GM21825 (cell line): ENCODE measurements at regions not wholly inside any gene's neighbourhood (a gene's known extent, or its start where the extent isn't known, plus 50 kb on each side); places are given as distances from the start of the nearest gene placed in this dataset.
A peak's percentile ranks its signal among the peaks of the same experiment; 100 is the strongest.
"Not testable (repeated sequence)": the region's sequence is repeated elsewhere in the genome, so short reads cannot be mapped to it uniquely, and the experiment has no call there.

ENCODE experiments used
- ATAC-seq: cut with Tn5 transposase; IDR thresholded peaks from one replicate; pipeline ENCODE4 v1.9.1; 2021; ENCODE audit warnings: mild to moderate bottlenecking, moderate library complexity; ENCODE audit not compliant: unreplicated experiment

DNA sequence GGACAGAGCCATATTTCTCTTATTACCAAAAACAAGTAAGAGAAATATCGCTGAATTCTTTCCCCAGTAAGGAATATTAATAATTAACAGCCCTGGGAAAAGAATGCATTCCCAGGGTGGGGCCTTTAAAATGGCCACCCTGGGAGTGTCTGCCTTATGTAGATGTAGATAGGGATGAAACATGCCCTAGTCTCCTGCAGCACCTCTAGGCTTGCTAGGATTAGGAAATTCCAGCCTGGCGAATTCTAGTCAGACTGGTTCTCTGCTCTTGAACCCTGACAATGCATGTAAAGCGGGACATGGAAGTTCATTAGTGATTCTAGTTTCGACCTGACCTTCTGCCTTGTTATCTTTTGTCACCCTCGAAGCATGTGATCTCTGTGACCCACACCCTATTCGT lies 405.2 kb upstream of the MAP2 start:
- not testable (repeated sequence) for ATAC-seq

DNA sequence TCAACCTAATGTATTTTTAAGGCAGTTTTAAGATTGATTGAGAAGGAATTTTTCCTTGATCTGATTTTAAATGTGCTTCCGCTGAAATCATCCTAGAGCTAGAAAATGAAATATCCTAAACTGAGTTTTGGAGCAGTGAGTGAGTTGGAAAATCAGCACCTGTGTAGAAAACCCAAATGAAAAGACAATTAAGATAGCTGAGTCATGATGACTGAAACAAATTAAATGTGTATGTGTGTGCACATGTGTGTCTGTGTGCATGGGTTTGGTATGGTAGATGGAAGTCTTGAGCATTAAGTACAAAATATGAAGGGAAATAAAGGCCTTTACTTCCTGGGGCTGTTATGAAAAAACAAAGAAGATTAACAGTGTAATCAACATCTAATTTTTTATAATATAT lies 394.6 kb upstream of the MAP2 start:
- ATAC-seq = no peak

GRCh38 chr2:209044307-209044706 lies 379.5 kb upstream of the MAP2 start:
- no peak for ATAC-seq

GRCh38 chr2:209046163-209046562 lies 377.7 kb upstream of the MAP2 start:
- ATAC-seq = no peak

GRCh38 chr2:209049608-209050007 lies 374.2 kb upstream of the MAP2 start:
- no peak for ATAC-seq

DNA sequence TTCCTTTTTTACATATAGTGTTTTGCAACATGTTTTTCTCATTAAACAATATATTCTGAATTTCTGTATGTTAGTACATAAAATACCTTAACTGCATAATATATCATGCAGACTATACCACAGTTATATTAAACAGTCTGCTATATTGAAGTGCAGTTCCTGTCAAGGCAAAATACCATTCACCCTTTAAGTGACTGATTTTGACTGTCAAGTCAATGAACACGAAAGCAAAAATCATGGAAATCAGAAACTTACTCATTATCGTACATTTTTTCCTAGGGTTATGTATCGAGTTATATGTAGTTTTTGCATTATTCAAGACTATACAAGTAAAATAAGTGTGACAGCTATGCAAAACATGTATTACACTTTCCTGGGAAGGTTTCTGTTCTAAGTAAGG lies 361.6 kb upstream of the MAP2 start:
- ATAC-seq = no peak

DNA sequence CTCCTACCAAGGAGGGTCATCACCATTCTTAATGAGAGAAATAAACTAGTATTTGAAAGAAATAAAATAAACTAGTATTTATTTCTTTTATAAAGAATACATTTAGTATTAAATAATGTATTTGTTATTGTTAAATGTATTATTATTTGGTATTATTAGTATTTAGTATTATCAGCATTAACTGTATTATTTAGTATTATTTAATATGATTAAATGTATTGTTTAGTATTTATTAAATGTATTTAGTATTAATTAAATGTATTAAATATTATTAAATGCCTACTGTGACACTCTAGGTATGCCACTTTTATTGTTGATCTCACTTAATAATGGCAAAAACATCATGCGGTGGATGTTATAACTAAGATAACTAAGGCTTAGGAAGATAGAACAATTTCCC lies 353.6 kb upstream of the MAP2 start:
- ATAC-seq = no peak

DNA sequence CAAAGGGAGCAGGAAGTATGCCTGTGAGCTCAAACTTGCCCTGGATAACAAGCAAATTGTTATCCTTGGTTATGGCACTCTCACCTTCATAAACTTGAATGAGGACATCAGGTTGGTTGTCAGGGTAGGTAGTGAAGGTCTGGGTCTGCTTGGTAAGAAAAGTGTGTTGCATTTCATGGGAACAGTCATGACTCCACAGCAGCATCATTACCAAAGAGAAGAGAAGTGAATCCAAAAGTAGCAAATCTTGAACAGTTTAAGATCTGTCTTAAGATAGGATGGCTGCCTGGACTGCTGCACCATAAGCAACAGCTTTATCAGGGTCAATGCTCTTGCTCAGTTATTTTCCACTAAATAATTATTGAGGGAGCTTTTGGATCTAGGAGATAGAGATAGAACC lies 350.7 kb upstream of the MAP2 start:
- ATAC-seq = no peak

- ATAC-seq = no peak
Observed at GRCh38 chr2:209074711-209075110, 349.1 kb upstream of the MAP2 start.

DNA sequence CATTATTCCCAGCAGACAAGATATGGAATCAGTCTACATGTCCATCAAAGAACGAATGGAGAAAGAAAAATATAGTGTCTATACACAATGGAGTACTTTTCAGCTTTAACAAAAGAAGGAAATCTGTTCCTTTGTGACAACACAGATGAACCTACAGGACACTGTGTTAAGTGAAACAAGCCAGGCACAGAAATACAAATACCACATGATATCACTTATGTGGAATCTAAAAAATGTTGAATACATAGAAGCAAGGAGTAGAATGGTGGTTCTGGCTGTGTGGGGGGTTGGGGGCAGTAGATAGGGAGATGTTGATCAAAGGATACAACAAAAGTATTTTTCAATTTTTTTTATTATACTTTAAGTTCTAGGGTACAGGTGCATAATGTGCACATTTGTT lies 347.7 kb upstream of the MAP2 start:
- ATAC-seq = no peak

GRCh38 chr2:209086761-209087160 lies 337.1 kb upstream of the MAP2 start:
- no peak for ATAC-seq

GRCh38 chr2:209091056-209091455 lies 332.8 kb upstream of the MAP2 start:
- no peak for ATAC-seq

DNA sequence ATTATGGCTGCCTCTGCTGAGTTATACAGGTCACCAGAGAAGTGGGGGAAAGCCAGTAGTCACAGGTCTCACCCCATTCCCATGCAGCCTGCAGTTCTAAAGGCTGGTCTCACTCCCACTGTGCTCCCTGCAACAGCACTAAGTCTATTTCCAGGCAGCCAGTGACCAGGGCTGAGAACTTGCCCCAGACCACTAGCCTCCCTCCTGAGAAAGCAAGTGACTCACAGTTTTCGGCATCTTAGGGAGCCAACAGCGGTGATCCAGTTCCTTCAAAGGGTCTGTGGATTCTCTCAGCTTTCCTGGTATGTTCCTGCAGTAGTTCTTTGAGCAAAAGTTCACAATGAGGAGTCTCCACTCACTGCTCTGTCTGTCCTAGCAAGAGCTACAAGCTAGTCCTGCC lies 329.6 kb upstream of the MAP2 start:
- no peak for ATAC-seq

DNA sequence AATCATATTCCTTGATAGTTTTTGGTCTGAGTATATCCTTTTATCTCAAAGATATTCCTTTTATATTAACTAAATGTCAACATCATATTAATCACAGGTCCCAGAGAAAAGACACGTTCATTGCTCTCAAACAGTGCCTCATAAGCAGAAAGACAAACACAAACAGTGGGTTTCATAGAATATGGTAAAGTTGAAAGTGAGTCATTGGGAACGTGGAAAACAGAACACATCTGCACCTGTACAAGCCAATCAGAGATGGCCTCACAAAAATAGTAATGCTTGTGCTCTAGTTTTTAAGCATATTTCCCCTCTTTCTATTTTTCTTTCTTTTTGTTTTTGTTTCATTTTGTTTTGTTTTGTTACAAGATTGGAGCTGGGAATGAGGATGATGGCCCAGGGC lies 328.4 kb upstream of the MAP2 start:
- ATAC-seq = no peak

- ATAC-seq = no peak
Observed at GRCh38 chr2:209097168-209097567, 326.7 kb upstream of the MAP2 start.

DNA sequence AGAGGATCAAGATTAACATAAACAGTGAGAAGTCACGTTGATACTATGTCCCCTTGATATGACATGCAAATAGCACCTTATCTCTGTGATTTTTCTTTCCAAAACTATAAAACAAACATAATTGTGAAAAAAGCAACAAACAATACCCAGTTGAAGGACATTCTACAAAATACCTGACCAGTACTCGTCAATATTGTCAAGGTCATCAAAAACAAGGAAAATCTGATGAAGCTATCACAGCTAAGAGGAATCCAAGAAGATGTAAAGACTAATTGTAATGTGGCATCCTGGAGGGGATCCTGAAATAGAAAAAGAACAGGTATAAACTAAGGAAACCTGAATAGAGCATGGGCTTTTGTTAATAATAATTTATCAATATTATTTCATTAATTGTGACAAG lies 321.5 kb upstream of the MAP2 start:
- no peak for ATAC-seq

- no peak for ATAC-seq
Observed at GRCh38 chr2:209113026-209113425, 310.8 kb upstream of the MAP2 start.

GRCh38 chr2:209114588-209115240 lies 309.1 kb upstream of the MAP2 start:
- ATAC-seq = no peak

- ATAC-seq = peak; percentile 93
Observed at GRCh38 chr2:209121691-209122090, 302.2 kb upstream of the MAP2 start.

DNA sequence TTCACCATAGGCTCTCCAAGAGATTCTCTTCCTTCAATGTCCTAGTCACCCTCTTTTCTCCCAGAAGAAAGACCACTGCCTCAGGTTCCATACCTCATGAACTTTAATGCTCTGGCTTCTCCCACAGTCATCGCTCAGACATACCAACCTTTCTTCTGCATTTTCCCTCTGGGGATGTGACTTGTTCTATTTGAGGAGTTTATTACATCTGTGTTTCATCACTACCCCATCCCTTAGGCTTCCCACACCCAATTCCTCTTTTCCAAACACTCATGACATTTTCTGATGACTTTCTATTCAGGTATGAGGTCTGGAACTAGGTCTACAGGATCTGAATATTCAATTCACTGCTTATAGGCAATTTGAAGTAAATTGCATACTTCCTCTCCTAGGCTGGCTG lies 298.6 kb upstream of the MAP2 start:
- no peak for ATAC-seq

GRCh38 chr2:209138079-209138478 lies 285.8 kb upstream of the MAP2 start:
- no peak for ATAC-seq

GRCh38 chr2:209141142-209141541 lies 282.7 kb upstream of the MAP2 start:
- no peak for ATAC-seq

- no peak for ATAC-seq
Observed at GRCh38 chr2:209141818-209142217, 282.0 kb upstream of the MAP2 start.
